A673 (cell line): ENCODE measurements at regions not wholly inside any gene's neighbourhood (a gene's known extent, or its start where the extent isn't known, plus 50 kb on each side); places are given as distances from the start of the nearest gene placed in this dataset.

Experiments used
- CTCF ChIP-seq: fragments of 300-800, 200-600 bp; sonication (generic); conservative IDR thresholded peaks from 2 replicates; pipeline ENCODE4 v1.5.1; 2017; ENCODE audit warnings: low read depth, mild to moderate bottlenecking, antibody characterized with exemption, low read length, moderate library complexity, mixed read lengths
- EZH2 ChIP-seq: fragments of 200-600 bp; sonication (generic); IDR thresholded peaks from 2 replicates; pipeline ENCODE4 v1.6.1; 2017; ENCODE audit warnings: borderline replicate concordance, low read depth, mild to moderate bottlenecking, mixed read lengths, antibody characterized with exemption, low read length; ENCODE audit not compliant: poor library complexity, severe bottlenecking

GRCh38 chr7:32200646-32201045, 130.4 kb upstream of the PDE1C start:
- TF ChIP-seq CTCF: no peak
- TF ChIP-seq EZH2: no peak
